HG02840 (cell line): ENCODE measurements at regions not wholly inside any gene's neighbourhood (a gene's known extent, or its start where the extent isn't known, plus 50 kb on each side); places are given as distances from the start of the nearest gene placed in this dataset.

Experiments used
- ATAC-seq: cut with Tn5 transposase; IDR thresholded peaks from one replicate; pipeline ENCODE4 v1.9.1; 2021; ENCODE audit warnings: mild to moderate bottlenecking, moderate library complexity, moderate number of reproducible peaks; ENCODE audit not compliant: unreplicated experiment, low FRiP score

DNA sequence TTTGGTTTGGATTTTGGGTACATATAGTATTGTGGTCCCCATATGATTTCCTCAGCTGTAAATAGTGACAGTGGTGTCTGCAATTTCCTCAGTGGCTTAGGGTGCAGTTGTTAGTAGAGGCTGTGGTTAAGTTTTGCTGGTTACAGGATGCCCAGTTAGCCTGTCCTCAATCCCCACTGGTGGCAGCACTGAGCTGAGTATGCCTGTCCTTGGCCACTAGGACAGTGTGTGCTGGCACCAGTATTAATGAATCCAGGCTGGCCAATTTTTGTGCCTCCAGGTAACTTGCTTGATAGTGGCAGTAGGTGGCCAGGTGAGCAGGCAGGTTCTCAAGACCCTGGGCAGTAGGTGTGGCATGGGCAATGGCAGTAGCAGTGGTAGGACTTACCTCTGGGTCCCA is 973.1 kb downstream of the TMEM182 start:
- ATAC-seq, result no peak

DNA sequence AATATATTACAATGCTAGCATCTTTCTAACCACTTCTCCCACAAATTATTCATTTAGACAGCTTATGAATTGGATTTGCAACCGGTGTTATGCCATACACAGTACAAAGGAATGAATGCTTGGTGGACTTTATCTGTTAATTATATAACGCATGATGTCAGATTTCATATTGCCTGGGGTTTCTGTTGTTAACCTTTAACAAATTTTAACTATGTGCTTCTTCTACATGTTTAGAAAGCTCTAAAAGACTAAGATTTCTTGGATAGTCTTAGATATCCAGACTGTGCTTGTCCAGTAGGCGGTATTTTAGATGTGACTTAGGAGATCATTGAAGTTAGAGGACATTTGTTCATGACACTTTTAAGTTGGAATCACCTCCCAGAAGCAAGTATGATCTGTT is 976.3 kb downstream of the TMEM182 start:
- no peak for ATAC-seq

DNA sequence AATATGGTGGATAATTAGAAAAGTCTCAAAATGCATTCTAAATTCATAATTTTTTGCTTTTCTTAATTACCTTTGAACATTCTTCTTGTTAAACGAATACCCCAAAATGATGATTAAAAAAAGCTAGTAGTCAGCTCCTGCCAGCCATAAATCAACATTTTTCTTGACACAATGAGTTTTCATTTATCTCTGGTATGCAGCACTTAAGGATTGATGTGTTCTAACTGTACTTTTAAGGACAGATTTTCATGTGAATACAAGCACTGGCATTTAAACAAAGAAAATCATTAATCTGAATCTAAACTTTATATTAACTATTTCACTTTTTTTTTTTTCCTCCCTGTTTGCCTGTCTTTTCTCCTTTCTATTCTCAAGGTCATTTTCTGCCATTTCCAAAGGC is 976.8 kb downstream of the TMEM182 start:
- no peak for ATAC-seq

DNA sequence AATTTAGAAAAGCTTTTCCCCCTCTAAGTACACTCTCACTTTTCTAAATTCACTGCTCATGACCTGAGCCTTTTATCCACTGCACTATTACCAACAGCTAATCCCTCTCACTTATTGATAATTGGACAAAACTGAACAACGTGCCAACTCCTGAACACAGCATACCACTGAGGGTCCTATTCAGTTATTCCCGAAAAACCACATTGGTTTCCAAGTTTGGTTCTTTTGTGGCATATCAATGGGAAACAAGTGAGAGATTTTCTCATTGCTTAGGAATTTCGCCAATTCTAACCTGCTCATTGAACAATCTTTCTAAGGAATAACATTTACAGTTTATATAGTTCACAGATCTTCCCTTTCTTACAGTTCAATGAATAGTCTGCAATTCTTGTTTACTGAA is 977.4 kb downstream of the TMEM182 start:
- ATAC-seq, result no peak

DNA sequence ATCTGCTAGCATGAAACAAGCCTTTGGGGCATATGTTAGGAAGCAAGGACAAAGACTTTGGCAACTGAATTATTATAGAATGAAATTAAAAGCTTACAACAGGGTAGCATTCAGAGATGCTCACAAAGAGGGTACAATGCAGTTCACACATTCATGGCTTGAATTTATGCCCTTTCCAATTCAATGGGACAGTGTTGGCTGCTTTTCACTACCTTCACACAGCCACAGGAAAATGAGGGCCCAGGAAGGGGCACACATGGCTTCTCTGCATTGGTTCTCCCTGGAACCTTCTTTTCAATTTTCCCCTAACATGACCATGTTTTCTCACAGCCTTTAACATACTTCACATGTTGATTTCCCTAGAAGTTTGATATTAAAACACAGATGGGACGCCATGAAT is 978.1 kb downstream of the TMEM182 start:
- no peak for ATAC-seq

DNA sequence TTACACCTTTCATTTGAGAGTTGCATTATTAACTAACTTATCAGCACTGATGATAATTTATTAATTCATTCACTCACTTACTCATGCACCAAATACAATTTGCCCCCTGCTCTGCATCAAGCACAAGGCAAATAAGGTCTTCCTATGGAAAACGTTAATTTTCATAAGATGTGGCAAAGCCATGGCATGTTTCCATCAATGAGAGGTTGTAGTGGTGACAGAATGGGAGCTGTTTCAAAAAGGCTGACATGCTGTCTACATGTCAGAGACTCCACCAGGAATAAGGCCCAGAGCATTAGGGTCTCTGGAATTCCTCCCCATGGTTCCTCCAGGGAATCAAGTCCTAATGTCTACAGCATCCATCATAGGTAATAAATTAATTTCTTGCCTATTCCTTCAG is 978.8 kb downstream of the TMEM182 start:
- ATAC-seq, result no peak

DNA sequence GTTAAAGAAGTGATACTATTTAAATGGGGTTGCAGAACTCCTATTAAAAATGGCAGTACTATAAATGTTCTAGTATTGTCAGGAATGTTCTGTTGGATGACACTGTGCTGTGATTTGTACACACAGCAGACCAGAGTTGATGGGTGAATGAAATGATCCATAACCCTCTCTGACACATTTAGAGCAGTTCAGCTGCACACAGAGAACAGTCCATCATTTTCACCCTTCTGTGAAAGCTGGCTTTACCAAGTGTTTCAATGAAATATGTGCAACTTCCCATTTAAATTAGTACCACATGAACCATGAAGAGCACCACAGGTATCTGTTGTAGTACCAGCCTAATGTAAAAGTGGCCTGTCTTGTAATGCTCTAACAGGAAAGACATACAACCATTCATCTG is 981.4 kb downstream of the TMEM182 start:
- ATAC-seq, result no peak

DNA sequence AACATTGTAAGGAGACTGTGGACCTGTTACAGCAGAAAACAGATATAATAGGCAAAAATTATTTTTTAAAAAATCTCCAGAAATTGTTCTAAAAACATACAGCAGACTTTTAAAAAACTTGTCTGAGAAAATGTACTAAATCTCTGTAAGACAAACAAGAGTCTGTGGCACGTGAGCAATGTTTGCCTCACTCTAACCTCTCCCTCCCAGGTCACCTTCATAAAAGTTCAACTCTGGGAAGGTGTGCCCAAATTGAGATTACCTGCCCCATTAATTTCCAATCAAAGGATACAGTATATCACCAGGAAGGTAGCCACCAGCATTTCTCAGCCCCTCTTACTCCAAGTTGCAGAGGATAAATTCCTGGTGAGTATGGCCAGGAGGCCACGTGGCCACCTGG is 992.7 kb downstream of the TMEM182 start:
- no peak for ATAC-seq

DNA sequence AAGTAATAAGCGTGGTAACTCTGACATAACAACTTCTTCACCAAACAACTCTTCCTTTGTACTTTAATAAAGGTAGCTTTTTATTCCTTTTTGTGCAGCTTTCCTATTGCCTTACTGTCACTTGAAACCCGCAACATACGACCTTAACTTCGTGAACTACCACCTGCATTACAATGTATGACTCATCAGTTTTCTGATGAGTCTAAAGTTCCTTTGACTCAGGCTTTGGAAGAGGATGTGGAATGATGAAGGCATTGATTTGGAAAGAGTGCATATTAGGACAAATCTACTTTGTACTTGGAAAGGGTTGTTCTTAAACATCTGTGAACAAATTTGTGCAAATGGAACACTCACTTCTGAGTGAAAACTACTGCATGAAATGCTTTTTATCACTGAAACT is 1012.1 kb downstream of the TMEM182 start:
- no peak for ATAC-seq

DNA sequence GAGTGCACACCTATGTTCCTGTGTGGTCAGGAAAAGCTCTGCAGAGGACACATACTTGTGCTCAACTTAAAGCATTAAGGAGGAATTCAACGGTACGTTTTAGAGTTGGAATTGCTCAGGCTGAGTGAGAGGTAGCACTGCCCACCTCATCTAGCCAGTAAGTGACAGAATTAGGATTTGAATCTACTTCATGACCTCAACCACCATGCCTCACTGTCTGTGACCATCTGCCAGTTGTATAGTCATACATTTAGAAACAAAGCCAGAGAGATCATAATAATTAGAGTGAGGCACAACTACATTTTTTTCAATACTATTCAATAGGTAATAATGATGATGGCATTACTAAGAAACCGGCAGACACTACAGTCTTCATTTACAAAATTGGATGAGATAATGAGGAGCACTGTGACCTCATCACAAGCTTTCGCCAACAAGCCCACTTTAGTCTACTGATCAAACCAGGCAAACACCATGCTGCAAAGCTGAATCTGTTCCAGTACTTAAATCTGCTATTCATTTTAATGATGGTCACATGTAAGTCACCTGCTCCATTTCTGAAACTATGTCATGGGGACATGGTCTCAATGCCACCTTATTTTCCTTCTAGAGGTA is 1018.4 kb downstream of the TMEM182 start:
- ATAC-seq, result no peak

DNA sequence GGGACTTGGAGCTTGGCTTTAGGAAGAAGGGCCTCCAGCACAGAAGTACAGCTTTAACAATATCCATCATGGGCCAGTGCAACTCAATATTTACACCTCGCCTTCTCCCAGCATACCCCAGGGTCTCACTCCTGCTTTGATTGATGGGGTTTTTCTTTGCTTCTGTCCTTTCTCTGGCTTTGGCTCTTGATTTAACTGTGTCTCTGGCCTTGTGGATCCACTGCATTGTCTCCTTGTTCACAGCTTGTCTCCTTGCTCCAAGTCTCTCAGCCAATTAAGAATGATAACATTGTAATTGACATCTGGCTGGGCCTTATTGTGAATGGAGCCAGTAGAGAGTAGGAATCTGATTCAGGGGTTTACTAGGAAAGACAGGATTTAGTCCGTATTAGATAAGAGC is 1019.5 kb downstream of the TMEM182 start:
- ATAC-seq, result no peak

DNA sequence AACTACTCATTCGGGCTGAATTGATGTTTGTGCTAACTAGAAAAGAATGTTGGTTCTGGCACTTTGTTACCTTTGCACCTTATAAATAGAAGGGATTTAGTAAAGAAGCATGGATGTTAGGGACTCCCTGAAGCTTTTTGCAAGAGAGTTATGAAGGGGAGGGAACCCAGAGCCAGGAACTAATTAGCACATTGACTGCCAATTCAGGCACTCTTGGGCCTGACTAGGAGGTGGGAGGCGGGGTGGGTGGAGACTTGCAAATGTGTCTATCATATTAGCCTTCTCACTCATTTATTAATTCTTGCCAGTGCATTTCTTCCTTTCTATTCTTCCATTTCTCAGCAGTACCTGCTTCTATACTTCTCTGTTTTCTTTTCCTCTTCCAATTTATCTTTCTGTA is 1022.4 kb downstream of the TMEM182 start:
- ATAC-seq, result no peak

DNA sequence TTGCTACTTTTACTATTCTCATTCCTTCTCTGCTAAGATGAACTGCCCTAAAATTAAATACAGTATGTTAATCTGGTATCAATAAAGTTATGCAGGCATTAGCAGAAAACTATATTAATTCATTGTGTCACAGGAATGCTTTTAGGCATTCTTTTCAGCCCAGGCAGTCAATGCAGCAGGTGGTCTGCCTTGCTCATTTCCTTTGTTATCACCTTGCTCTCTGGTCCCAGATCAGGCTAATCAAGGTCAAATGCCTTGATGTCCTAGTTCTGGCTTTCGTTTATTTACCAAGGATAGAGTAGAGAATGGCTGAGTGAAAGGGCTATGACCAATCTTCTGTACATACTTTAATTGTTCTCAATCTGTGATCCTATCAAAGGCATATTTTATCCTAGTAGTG is 1023.6 kb downstream of the TMEM182 start:
- ATAC-seq, result no peak

DNA sequence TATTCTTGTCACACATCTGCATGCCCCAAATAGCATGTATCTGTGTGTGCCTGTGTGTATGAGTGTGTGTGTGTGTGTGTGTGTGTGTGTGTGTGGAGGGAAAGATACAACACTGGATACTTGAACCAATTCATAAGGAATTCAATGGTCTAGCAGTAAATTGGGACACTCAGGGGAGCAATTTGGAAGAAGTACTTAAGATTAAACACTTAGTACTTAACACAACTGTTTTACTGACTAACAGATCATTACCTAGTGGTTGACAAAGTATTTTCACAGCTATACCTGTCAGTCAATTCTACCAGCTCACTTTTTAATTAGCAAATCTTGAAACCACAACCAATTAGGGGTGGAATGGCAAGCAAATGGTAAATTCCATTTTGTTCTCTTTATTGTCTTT is 1024.1 kb downstream of the TMEM182 start:
- ATAC-seq, result no peak

DNA sequence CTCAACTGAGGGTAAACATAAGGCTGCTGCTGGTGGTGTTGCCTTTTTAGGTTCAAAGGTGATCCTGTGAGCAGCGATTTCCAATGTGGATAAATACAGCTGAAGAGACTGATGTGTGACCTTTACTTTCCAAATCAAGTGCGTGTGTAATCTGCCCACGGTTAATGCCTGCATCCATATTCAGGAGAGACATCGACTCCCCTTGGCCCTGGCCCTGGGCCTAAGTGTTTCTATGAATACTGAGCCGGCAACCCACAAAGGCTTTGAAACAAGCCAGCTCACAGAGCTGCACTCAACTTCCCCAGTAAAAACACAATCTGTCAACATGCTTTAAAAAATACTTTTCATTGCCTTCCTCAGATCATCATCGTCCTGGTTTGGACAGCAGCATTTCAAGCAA is 1026.6 kb downstream of the TMEM182 start:
- no peak for ATAC-seq

DNA sequence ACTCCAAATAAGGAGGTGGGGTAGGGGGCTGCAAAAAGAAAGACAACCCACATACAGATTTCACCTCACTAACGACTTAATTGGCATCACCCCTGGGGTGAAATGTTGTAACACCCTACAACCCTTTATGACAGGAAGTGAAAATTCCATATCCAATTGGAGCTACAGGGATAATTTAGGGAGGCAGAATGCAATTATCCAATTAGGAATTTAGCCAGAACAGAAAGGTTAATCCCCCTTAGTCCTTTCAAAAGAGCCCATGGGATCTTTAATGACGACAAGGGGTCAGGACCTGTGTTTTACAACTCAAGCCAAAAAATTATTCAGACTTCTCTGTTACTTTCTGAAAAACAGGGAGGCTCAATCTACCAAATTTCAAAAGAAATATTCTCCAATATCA is 1027.1 kb downstream of the TMEM182 start:
- ATAC-seq, result no peak

DNA sequence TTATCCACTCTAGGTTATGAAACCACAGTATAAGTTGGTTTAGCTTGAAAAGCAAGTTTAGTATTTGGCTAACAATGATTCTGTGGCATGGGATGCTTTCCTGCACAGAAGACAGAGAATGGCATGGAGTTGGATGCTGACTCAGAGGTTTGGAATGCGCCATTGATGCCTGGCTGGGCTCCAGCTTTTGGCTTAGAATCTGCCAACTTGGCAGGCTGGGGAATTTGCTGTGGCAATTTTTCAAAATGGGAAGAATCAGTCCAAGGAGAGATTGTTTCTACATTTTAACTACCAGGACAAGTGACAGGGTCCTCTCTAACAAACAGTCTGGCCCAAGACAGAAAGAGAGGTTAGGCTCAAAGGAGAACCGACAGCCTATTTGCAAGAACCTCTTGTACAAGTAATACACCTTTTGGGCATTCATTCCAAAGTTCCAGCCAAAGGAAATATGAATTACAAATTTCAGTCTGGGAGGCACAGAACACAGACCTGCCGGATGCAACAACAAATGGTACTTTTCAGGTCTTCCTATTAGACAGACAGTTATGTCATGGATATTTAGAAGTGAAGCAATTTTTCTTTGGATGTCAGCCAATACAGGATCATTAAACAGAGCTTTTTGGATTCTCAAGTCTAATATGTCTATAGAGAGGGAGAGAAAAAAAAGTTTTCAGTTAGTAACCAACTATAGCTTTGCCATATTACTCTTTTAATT is 1027.7 kb downstream of the TMEM182 start:
- no peak for ATAC-seq

DNA sequence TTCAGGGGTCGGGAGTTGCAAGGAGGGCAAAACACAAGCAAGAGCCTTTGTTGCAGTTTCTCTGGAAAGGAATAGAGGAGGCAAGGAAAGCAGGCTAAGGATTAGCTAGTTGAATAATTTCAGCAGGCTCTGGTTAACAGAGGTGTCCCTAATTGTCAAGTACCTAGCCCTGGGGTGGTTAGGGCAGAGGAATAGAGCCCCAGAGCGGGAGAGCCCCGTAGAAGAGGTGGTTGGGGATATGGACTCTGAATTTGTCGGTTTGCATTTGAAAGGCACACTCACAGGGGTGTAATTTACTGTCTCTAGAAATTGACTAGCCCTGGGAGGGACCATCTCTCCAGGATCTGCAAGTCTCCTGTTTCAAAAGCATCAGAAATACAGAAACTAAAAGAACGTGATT is 1030.2 kb downstream of the TMEM182 start:
- no peak for ATAC-seq

DNA sequence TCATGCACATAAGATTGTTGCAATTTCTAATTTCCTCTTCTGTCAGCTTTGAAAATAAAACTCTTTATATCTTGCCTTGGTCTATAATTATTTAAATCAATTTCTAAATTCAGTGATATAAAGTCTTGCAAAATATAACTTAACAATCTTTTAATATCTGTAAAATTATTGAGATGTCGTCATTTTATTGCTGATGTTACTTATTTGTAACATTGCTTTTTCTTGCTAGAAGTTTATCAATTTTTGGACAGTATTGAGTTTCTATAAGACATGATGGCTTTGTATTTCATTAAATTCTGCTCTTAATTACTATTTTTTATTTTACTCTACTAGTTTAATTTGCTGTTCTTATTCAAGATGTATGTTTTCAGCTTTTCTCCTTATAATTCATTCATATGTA is 1036.5 kb downstream of the TMEM182 start:
- ATAC-seq, result no peak

DNA sequence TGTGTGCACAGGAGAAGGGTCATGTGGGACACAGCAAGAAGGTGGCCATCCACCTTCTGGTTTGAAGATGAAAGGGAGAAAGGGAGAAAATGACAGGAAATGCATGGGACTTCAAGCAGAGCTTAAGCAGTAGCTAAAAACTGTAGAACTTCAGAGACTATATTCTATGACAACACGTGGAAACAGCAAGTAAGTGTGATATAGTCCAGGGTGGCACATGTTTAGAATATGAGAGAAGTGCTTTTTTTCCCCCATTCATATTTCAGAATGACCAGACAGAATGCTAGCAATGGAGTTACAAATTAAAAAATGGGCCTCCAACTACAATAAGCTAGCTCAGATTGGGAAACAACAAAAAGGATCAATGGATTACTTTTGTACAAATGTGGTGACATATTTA is 1042.2 kb downstream of the TMEM182 start:
- ATAC-seq, result no peak

DNA sequence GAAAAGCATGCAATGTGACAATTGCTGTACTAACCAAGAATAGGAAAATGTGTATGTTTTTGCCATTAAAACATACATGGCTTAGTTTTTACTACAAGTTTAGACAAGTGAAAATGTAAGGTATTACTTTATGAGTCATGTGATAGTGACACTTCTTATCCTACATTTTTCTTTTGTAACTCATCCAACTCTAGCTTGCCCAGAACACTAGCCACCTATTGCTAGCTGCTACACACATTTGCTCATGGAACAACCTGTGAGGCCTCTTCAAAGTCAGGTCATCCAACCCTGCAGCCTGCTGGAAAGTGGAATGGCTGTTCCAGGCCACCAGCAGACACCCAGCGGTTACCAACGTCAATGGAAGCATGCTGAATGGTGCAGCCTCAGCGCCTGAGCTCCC is 1043.9 kb downstream of the TMEM182 start:
- no peak for ATAC-seq

DNA sequence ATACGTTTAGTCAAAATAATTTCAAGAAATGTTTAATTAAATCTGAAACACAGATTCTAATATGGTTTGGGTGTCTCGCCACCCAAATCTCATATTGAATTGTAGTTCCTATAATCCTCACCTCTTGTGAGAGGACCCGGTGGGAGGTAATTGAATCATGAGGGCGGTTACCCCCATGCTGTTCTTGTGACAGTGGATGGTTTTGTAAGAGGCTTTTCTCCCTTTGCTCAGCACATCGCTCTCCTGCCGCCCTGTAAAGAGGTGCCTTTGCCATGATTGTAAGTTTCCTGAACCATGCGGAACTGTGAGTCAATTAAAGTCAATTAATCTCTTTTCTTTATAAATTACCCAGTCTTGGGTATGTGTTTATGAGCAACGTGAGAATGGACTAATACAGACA is 1045.1 kb upstream of the POU3F3 start:
- no peak for ATAC-seq

DNA sequence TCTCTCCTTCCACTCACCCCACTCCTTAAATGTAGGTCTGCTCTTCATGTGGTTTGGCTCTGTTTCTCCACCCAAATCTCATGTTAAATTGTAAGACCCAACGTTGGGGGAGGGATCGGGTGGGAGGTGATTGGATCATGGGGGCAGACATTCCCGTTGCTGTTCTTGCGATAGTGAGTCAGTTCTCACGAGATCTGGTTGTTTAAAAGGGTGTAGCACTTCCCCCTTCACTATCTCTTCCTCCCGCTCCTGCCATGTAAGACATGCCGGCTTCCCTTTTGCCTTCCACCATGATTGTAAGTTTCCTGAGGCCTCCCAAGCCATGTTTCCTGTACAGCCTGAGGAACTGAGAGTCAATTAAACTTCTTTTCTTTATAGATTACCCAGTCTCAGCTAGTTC is 1044.5 kb upstream of the POU3F3 start:
- no peak for ATAC-seq
